ENCODE measurements at regions not wholly inside any gene's neighbourhood (a gene's known extent, or its start where the extent isn't known, plus 50 kb on each side); places are given as distances from the start of the nearest gene placed in this dataset.

- TF ChIP-seq POLR2A (IDR thresholded peaks at IDR 0.05; ENCODE audit: control extremely low read depth in 1 of 2, low read depth in 2 of 2, low read length in 2 of 2) (no peak), ZNF274 (IDR thresholded peaks at IDR 0.05; ENCODE audit: borderline replicate concordance, extremely low read depth, low read length) (no peak), CTCF (IDR thresholded peaks at IDR 0.05; ENCODE audit: control extremely low read depth in 1 of 3, insufficient read depth in 1 of 3, low read depth in 1 of 3, low read length in 3 of 3) (no peak), JUN (IDR thresholded peaks at IDR 0.05; ENCODE audit: low read depth, low read length) (no peak), HDAC2 (IDR thresholded peaks at IDR 0.05; ENCODE audit: borderline replicate concordance in 1 of 2, low read depth in 2 of 2, low read length in 2 of 2) (no peak), MAX (IDR thresholded peaks at IDR 0.05) (no peak)
Observed at GRCh38 chr4:163958751-163959150, 464.3 kb downstream of the TMA16 start.

All from H1 (cell line).